Daoy (cell line): ENCODE measurements at regions not wholly inside any gene's neighbourhood (a gene's known extent, or its start where the extent isn't known, plus 50 kb on each side); places are given as distances from the start of the nearest gene placed in this dataset.
A peak's percentile ranks its signal among the peaks of the same experiment; 100 is the strongest.

ENCODE experiments used
- DNase-seq: peaks from one replicate; pipeline ENCODE4 v3.0.0-alpha.2; 2015; ENCODE audit warnings: low read depth

- DNase-seq = no peak
Observed at GRCh38 chr5:68452286-68452685, 236.7 kb downstream of the PIK3R1 start.

GRCh38 chr5:68454172-68454571 lies 238.6 kb downstream of the PIK3R1 start:
- DNase-seq = no peak

GRCh38 chr5:68454766-68455165 lies 239.2 kb downstream of the PIK3R1 start:
- no peak for DNase-seq

- DNase-seq = no peak
Observed at GRCh38 chr5:68455216-68455615, 239.7 kb downstream of the PIK3R1 start.

- peak; percentile 74 for DNase-seq
Observed at GRCh38 chr5:68456756-68457217, 241.2 kb downstream of the PIK3R1 start.

GRCh38 chr5:68457285-68457684 lies 241.7 kb downstream of the PIK3R1 start:
- DNase-seq = no peak

GRCh38 chr5:68458416-68459021 lies 243.0 kb downstream of the PIK3R1 start:
- no peak for DNase-seq

- DNase-seq = no peak
Observed at GRCh38 chr5:68459093-68459809, 243.7 kb downstream of the PIK3R1 start.

GRCh38 chr5:68459810-68460139 lies 244.2 kb downstream of the PIK3R1 start:
- no peak for DNase-seq

- peak; percentile 50 for DNase-seq
Observed at GRCh38 chr5:68460147-68460798, 244.7 kb downstream of the PIK3R1 start.

- DNase-seq = no peak
Observed at GRCh38 chr5:68463606-68464005, 248.1 kb downstream of the PIK3R1 start.

- peak; percentile 76 for DNase-seq
Observed at GRCh38 chr5:68464424-68464823, 248.9 kb downstream of the PIK3R1 start.

- DNase-seq = no peak
Observed at GRCh38 chr5:68465133-68465532, 249.6 kb downstream of the PIK3R1 start.

GRCh38 chr5:68465934-68466551 lies 250.5 kb downstream of the PIK3R1 start:
- no peak for DNase-seq

GRCh38 chr5:68467208-68467607 lies 251.7 kb downstream of the PIK3R1 start:
- DNase-seq = no peak

- no peak for DNase-seq
Observed at GRCh38 chr5:68467794-68468193, 252.2 kb downstream of the PIK3R1 start.

- DNase-seq = no peak
Observed at GRCh38 chr5:68468322-68468721, 252.8 kb downstream of the PIK3R1 start.

- no peak for DNase-seq
Observed at GRCh38 chr5:68475476-68475983, 260.0 kb downstream of the PIK3R1 start.

- no peak for DNase-seq
Observed at GRCh38 chr5:68476854-68477253, 261.3 kb downstream of the PIK3R1 start.

- DNase-seq = no peak
Observed at GRCh38 chr5:68478301-68479095, 262.9 kb downstream of the PIK3R1 start.

GRCh38 chr5:68479524-68479923 lies 264.0 kb downstream of the PIK3R1 start:
- DNase-seq = no peak
